COR-L47 (cell line): ENCODE measurements at regions not wholly inside any gene's neighbourhood (a gene's known extent, or its start where the extent isn't known, plus 50 kb on each side); places are given as distances from the start of the nearest gene placed in this dataset.
A peak's percentile ranks its signal among the peaks of the same experiment; 100 is the strongest.

Experiments used
- DNase-seq: peaks from one replicate; lab custom pipeline; 2025; lab: John Stamatoyannopoulos, UW

DNA sequence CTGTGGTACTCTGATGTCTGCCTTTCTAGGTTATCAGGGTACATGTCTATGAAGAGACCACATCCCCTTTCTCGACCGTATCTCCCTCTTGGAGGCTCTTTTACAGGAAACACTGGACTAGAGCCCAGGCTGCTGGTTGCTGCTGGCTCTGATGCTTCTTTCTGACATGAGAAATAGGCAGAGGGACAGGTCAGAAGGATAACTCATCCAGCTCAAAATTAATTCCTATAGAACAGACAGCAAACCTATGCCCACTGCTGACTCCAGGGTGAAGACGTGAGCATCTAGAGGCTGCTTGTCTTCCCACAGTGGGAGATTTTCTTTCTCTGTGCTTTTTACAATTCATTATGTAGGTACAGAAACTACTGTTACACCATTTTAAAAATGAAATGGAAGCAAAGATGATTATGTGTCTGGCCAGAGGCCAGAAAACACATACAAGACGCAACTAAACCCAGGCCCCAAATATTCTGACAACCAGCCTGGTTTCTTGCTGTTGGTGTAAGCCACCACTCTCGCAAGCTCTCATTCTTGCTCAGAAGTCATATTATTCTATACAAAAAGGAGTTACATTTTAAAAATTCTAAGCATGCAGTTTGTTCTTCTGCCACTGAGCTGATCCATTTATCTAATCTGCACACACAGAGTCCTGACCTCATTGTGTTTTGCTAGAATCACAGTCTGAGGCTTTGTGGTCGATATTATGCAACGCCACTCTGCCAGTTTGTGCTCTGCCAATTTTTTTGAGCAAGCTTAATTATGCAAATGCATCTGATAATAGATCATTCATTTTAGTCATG is 424.3 kb downstream of the KIF20B start:
- DNase-seq = no peak

DNA sequence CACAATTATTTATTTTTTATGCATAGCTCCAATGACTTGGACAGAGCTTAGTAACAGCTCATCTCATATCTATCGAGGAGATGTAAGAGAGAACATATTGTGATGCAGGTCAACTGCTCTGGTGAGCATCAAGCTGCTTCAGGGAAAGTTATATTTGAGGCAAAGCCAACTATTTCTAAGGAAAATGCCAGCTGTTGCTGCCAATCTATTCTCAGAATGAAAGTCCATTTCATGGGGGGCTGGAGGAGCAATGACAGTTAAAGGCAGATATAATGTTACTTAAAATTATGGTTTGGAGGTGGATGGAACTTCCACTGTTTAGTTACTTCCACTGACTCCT is 424.8 kb downstream of the KIF20B start:
- DNase-seq = no peak

DNA sequence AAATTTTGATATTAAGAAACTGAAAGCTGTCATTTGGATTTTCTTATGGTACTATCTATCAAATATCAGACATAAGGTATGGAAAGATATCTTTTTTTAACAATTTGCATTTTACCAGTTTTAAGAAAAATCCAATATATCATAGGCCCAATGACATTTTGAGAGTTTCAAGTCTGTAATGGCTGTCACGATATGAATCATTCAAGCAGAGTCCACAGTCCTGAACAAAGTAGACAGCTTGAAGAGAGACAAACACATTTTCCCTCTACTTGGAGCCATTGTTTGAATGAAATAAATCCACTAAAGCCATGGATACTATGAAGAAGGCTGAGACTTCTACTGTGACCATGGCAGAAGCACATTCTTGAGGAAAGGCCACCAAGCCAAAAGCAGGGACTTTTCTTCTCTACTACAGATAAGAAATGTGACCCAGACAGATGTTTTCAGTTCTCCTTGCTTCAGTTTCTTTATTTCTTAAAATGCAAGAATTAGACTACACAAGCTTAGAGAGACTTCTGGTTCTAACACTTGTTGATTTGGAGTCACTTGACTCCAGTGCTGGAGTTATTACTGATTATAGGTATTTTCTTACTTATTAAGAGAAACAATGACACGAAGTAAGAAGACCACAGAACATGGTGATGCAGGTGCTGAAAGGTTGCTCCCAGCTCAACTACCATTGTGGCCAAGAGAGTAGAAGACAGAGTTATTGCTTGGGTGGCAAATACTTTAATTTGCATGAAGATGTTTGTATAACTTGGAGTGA is 429.1 kb downstream of the KIF20B start:
- DNase-seq = no peak

DNA sequence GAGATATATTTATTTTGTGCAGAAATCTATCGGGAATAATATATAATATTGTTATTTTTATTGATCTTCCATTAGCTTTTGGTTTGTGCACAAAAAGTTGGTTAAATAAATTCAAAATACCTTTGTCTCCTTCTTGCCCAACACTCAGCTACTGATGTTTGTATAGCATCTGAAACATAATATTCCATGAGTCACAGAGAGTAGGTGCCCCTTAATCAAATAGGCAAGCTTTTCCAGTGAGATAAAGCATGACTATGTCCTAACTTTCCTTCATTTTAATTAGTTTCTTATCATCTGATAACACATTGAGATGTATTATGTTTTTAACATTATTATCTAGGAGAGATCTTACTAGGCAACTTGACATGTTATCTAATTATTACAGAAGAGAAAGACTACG is 432.2 kb downstream of the KIF20B start:
- no peak for DNase-seq

DNA sequence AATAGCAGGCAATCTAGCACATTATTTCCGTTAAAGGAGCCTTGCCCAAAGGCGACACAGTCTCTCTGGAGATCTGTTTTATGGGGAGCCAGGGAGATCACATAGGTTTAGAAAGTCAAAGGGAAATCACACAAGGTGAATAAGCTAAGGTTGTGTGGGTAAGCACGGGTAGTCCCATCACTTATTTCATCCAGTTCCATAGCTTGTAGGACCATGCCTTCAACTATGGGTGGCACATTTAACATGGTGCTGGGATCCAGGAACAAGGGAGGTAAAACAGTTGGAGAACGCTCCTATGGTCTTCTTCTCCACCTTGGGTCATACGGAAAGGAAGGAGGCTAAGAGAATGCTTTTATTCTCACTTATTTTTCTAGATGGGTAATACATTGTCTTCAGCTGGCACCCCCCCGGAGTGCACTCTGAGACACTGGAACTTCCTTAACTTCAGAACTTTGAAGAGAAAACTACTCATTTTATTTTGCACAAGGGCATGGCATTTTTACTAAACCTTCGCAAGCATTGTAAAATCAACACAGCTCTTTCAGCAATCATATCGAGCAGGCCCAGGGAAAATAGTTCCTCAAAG is 435.4 kb downstream of the KIF20B start:
- no peak for DNase-seq

DNA sequence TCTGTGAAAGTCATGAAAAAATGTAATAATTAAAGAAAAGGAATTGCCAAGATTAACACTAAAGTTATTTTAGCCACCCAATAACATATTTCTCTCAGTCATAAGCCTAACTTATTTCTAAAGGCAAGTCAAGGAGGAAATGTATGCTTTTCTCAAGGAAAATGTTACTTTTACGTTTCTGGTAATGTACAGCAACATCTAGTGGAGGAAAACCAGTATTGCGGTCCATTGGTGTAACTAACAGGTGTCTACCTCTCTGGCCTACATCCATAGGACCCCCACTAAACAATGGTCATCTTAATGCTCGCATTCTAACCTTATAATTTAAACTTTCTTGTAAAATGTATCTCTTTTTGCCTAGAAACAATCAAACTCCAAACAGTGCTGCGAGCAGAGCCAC is 437.5 kb downstream of the KIF20B start:
- DNase-seq = no peak

DNA sequence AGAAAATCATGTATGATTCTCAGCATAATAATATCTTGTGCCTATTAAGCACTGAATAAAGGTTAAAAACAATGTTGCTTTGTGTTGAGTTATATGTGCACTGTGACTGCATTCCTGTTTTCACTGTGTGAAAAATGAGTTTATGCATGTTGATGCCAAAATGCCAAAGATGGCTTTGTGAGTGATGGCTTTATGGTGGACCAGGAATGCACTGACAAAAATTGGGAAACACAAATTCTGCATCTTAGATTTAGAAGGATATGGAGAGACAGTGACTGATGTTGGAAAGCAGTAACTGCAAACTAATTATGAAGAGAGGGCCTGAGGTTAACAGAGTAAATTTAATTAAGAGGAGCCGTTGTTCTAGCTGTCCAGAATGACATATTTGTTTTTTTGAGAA is 440.4 kb downstream of the KIF20B start:
- no peak for DNase-seq

DNA sequence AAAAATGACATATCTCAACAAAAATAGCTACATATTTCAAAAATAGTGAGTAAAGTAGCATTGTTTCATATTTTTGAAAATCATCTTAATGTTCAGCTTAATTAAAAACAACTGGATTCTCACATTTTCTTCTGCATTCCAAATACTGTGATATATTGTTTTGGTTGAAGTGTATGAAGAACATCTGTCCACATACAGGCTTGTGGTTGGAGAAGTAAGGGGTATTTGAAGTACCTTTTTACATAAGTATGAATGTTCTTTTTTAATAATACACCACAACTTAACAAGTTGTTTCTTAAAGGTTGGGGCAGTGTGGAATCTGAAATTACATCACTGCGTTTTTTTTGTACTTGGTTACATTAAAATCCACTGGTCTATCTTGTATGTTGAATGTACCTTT is 442.5 kb downstream of the KIF20B start:
- no peak for DNase-seq

DNA sequence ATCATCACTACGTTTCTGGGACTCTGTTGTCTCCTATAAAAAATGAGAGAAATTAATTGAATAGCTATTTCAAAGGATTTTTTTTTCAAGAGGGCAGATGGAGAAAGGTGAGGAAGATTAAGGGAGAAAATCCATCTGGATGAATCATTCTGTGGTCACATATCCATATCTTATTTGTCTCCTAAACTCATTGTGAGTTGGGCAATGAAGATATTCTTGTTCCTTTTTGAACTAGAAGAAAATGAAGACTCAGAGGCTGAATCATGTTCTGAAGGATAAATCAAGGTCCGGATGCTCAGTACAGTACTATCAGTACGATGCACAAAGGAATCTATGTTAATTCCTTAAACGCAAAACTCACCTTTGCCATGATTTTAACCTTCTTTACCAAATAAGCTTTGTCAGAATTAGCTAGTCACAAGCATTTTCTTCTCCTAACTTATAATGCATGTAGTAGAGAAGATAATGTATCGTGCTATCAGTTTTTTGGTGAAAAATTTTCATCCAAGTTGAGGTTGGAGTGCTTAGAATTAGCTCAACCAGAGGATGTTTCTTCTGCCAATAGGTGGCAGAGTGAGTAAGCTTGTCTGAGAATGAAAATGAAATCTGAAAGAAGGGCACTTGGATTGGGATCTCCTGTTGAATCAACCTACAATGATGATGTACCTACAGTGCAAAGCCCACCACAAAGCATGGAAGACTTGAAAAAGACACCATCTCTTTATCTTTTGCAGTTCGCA is 446.9 kb downstream of the KIF20B start:
- peak; percentile 13 for DNase-seq

DNA sequence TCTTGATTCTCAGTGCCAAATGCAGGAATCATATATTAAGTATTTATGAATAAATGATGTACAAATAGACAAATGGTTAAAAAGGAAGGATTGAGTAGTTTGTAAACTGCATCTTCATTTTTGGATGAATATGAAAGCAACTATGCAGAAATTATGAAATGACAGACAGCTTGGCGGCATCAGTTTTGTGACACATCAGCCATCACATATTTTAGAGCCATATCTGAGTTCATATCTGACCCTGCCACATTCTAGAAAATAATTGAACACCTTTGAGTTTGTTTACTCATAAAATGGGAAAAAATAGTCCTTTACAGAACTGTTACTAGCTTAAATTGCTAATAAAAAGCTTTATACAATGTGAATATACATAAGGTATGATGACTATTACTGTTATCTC is 448.2 kb downstream of the KIF20B start:
- DNase-seq = no peak

DNA sequence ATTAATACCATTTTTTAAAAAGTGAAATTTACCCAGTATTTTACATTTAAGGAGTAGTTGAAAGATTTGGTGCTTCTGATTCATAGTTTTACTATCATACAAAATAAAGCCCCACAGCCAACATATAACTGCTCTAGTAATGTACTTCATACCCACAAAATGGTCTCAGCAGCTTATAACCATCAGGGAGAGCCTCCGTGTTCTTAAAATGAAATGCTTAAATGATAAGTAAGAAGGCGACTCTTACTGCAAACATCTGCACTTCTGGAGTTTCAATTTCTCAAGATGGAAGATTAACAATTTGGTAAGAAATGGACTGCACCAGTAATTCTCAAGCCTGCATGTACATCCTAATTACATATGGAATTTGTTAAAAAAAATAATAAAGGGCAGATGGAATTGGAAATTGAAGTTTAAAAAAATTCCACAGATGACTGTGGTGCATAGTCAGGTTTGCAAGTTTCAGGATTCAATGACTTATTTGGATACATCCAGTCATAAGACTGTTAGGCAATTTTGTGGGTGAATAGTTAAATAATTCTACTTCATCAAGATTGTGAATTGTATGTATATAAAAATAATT is 461.0 kb downstream of the KIF20B start:
- DNase-seq = no peak

DNA sequence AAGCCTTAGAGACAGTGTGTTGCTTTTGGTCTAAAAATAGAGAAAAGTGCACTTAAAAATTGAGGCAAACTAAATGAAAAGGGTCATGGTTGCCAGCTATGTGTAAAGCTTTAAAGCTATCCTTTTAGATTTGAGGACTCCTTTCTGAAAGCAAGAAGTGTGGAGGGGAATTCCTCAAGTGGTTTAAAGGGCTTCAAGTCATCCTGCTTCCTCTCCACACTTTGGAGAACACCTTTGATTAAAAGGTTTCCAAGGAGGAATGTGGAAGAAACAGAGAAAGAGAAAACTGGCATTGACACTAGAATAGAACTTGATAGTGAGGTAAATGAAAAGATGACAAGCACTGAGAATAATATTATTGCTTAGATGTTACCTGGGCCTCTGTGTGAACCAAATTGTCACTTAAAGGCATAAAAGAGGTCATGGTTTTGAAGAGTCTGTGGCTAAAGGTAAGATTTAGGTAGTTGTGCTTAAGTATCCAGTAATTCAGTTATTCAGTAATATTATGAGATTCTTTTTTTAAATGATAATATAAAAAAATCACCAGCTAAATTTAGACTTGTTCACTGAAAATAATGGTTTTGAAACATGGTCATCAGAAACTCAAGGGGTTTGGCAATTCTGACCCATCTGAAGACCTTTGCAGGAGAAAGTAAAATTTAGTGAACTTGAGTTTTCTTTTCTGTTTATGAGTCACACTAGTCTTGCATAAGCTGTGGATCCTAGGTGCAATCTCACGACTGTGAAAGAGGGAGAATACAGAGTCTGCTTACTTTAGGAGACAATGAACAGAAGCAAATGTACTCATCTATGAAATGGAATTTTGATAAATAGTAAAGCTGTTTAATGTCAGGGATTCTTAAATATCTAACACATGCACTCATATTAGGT is 466.0 kb downstream of the KIF20B start:
- no peak for DNase-seq

DNA sequence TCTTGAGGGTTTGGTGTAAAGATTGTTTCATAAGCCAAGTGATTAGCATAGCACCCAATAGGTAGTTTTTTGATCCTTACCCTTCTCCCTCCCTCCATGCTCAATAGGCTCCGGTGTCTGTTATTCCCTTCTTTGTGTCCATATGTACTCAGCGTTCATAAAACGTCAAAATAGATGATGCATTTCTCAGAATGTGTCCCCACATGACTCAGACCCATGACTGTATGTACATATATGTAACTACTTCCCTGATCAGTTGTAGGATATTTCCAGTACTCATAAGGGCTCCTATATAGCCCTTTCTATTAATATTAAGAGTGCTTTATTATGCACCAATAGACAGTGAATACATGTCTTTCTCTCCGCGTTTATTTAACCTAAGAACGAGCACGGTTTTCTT is 466.9 kb downstream of the KIF20B start:
- no peak for DNase-seq

DNA sequence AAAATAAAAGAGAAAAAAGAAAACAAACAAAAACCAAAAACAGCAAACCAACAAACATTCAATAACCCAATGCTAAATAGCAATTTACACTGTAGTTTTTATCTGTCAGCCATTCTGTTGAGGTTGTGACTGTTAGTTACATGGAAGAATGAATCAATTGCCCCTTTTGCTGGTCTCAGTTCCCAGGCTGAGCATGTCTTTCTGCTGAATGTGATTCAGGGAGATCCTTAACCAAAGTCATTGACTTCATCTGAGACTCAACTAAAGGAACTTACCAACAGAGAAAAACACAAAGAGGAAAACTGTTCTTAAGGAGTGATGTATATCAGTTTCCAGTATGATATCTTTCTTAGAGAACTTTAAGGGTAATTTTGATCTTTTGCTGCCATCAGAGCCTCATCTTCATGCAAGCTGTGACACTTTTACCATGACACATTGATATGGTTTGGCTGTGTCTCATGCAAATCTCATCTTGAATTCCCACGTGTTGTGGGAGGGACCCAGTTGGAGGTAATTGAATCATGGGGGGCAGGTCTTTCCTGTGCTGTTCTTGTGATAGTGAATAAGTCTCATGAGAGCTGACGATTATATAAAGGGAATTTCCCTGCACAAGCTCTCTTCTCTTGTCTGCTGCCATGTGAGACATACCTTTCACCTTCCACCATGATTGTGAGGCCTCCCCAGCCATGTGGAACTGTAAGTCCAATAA is 469.8 kb downstream of the KIF20B start:
- no peak for DNase-seq

DNA sequence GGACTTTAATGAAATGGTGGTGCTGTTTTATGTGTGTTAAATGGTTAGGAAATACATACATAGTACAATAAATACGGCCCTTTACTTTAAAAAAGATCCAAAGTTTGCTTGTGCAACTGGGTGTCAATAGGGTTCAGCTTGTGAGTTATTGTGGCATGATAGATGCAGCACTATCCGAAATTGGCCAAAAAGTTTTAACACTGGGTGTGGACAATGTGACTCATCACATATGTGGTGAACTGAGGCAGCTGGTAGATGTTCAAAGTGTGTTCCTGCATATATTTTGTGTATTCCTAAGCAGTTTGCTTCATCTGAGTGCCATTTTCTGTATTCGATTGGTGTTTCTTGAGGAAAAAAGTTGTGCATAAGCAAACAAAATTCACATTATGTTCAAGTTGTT is 473.1 kb downstream of the KIF20B start:
- no peak for DNase-seq

DNA sequence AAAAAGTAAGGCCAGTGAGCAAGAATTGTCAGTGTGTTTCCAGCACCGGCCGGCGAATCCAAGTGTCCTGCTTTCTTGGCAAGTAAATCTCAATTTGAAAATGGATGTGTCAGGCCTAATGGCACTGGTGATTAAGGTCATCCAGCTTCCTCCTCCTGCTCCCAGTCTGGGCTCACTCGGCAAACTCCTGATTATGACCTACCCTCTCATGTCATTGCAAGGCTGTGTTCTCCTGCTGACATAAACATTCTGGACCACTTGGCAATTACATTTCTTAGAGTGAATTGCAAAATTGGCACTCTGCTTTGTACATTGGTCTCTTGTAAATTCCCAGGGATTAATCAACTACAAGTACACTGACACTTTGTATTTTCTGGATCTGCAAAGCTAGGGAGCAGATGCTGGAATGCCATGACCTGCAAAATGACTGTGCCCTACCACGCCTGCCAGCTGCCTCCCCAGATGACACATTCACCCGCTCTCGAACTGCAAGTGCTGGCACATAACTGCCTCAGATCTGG is 473.8 kb downstream of the KIF20B start:
- no peak for DNase-seq

DNA sequence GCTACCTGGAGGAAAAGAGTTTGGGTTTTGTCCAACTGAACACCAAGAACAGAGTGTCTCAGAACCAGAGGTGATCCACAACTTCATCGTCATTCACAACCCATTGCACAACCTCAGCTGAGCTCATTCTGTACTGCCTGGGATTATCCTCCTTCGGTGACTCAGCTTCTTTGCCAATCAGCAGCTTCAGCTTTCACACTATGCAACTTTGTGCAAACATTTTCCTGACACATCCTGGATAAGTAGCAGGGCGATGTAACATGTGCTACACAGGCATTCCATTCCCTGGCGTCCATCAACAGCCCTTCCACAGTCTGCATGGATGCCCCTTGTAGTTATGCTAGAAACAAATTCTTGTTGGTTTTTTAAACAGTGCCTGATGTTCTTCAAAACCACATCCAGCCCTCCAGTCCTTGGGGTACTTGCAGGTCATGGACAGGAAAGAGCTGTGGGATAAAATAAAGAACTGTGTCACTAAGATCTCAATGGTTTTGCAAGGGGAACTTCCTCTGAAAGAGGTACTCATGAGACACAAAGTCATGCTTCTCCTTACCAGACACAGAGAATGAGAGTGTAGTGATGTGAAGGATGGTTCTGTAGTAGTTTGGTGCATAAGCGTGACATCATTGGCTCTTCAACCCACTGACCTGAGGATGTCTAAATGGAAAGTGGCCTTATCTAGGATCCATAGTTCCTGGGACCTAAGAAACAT is 478.5 kb downstream of the KIF20B start:
- DNase-seq = no peak

DNA sequence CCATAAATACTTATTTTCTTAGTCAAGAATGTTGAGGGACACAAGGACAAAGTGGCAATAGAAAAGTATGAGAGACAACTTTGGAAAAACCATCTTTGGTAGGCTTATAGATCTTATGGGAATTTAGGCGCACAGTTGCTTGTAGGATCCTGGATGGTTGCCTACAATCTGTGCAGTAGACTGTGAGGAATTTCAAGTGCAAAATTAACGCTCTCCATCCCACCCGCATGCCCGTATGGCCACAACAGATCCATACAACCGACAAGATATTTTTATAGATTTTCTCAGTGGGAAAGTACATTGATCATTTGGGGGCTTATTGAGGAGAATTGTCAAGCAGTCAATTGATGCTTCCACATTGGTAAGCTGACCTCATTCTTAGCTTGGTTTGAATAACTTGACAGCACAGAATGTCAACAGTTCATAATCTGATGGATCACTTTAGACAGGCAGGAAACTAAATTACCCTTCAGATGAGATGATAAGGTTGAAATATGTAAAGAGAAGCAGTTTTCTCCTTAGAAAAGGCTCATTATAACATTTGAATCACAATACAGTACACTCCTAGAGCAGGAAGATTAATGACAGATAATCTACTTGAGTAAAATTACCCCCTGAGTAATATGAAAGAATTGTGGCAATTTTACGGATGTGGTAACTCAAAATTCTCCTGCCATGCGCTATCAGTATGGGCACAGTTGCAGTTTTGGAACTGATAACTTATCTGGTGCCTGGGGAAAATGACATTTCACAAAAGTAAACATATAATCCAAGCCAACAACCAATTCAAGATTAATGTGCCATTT is 479.7 kb downstream of the KIF20B start:
- DNase-seq = no peak

DNA sequence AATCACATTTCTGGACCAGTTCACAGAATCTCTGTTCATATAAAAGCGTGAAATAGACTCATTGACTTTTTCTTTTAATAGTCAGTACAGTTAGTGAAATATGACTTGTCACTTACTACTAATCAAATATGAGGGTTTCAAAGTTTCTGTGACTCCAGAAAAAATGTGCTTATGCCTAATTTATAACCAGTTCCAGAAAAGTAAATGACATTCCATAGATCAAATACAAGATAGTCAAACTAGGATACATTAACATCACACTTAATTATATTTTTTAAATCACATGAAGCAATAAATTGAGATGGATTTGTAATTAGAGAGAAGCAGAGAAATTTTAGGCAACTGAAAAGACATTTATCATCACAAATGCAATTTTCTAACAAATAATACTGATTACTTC is 491.4 kb downstream of the KIF20B start:
- no peak for DNase-seq
